Gastroesophageal sphincter (tissue), 4 donors: ENCODE measurements at regions not wholly inside any gene's neighbourhood (a gene's known extent, or its start where the extent isn't known, plus 50 kb on each side); places are given as distances from the start of the nearest gene placed in this dataset.

ENCODE experiments used
- ATAC-seq: fragments of 150-250 bp; one replicate; pipeline ENCODE4 v1.9.1; 2016; ENCODE audit warnings: mild to moderate bottlenecking, moderate library complexity
- H3K27ac ChIP-seq, 4 donors: fragments of 200-600 bp; sonication (generic) in 3 of 4; 1 replicate in 3 of 4; 2 replicates in 1 of 4; pipeline ENCODE4 v1.5.1; 2016 to 2019
- H3K27me3 ChIP-seq: fragments of 200-600 bp; sonication (generic); one replicate; pipeline ENCODE4 v1.5.1; 2019
- H3K36me3 ChIP-seq, 2 donors: fragments of 200-600 bp; sonication (generic); one replicate each; pipeline ENCODE4 v1.5.1; 2019; ENCODE audit warnings: control low read depth in 1 of 2
- H3K4me1 ChIP-seq, 3 donors: fragments of 200-600 bp; sonication (generic); 1 replicate in 2 of 3; 2 replicates in 1 of 3; pipeline ENCODE4 v1.5.1; 2016 to 2019; ENCODE audit warnings: control low read depth in 2 of 3
- H3K4me3 ChIP-seq, 2 donors: fragments of 200-600 bp; sonication (generic); one replicate each; pipeline ENCODE4 v1.5.1; 2019; ENCODE audit warnings: mild to moderate bottlenecking in 1 of 2, moderate library complexity in 1 of 2
- H3K9me3 ChIP-seq, 3 donors: fragments of 200-600 bp; sonication (generic); one replicate each; pipeline ENCODE4 v1.5.1; 2017 to 2019; ENCODE audit warnings: control low read depth in 2 of 3
- EP300 ChIP-seq: sonication (generic); formaldehyde crosslinking; IDR thresholded peaks from one replicate; pipeline ENCODE4 v1.6.1; 2017; ENCODE audit warnings: antibody characterized with exemption, mild to moderate bottlenecking
- POLR2A ChIP-seq, 2 donors: fragments of 450-650 bp; IDR thresholded peaks; one replicate each; pipeline ENCODE4 v1.6.1; 2017; ENCODE audit warnings: antibody characterized with exemption in 2 of 2, mild to moderate bottlenecking in 2 of 2, moderate library complexity in 1 of 2
- POLR2AphosphoS5 ChIP-seq: sonication (generic); formaldehyde crosslinking; IDR thresholded peaks from one replicate; pipeline ENCODE4 v1.6.1; 2017; ENCODE audit warnings: antibody characterized with exemption
- WGBS, 2 donors: methylation state at CpG; one replicate each; pipeline ENCODE4 v1.1.5; 2018; ENCODE audit warnings: low coverage in 1 of 2; 5-methylcytosine and 5-hydroxymethylcytosine counted together
- TF ChIP-seq, protein P1 (sequence below), 4 experiments: fragments of 200-600 bp in 2 of 4; fragments of 450-650 bp in 2 of 4; sonication (generic) in 1 of 4; IDR thresholded peaks; one replicate each; pipeline ENCODE4 v1.5.1; 2017 to 2019; ENCODE audit warnings: antibody characterized with exemption in 4 of 4, mild to moderate bottlenecking in 2 of 4, moderate library complexity in 2 of 4

DNA sequence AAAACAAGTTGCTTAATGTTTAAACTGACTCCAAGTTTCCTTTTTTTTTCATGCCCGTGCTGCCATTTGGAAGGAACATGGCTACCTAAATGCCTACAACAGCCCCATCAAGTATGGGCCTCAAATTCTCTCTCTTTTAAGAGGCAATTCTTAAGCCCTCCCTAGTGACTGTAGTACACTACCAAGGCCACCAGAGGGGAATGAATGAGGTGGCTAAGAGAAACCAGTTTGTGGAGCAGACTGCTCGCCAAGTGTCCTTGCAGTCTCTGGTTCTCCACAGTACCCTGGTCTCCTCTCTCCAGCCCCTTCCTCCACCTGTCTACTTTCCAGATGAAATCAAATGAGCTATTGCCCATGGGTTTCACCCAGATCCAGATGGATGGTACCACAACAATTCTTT is 1809.6 kb downstream of the BRINP3 start:
- H3K36me3 ChIP-seq, result no peaks in the 10 kb centered on the region
- no peaks in the 10 kb centered on the region for H3K9me3 ChIP-seq
- TF ChIP-seq POLR2A (IDR thresholded peaks at IDR 0.05) (no peak), POLR2AphosphoS5 (no peak), EP300 (no peak)
- TF ChIP-seq, protein P1, sequence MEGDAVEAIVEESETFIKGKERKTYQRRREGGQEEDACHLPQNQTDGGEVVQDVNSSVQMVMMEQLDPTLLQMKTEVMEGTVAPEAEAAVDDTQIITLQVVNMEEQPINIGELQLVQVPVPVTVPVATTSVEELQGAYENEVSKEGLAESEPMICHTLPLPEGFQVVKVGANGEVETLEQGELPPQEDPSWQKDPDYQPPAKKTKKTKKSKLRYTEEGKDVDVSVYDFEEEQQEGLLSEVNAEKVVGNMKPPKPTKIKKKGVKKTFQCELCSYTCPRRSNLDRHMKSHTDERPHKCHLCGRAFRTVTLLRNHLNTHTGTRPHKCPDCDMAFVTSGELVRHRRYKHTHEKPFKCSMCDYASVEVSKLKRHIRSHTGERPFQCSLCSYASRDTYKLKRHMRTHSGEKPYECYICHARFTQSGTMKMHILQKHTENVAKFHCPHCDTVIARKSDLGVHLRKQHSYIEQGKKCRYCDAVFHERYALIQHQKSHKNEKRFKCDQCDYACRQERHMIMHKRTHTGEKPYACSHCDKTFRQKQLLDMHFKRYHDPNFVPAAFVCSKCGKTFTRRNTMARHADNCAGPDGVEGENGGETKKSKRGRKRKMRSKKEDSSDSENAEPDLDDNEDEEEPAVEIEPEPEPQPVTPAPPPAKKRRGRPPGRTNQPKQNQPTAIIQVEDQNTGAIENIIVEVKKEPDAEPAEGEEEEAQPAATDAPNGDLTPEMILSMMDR (IDR thresholded peaks at IDR 0.05), result no peak
- 79 to 100% methylated on average over 1 to 2 of the region's 2 CpGs for WGBS, 2 donors
- no peak for ATAC-seq
- no peaks in the 10 kb centered on the region for H3K4me1 ChIP-seq
- H3K27me3 ChIP-seq, result no peaks in the 10 kb centered on the region
- H3K27ac ChIP-seq, result no peak overlapping the region
- no peak overlapping the region for H3K4me3 ChIP-seq

DNA sequence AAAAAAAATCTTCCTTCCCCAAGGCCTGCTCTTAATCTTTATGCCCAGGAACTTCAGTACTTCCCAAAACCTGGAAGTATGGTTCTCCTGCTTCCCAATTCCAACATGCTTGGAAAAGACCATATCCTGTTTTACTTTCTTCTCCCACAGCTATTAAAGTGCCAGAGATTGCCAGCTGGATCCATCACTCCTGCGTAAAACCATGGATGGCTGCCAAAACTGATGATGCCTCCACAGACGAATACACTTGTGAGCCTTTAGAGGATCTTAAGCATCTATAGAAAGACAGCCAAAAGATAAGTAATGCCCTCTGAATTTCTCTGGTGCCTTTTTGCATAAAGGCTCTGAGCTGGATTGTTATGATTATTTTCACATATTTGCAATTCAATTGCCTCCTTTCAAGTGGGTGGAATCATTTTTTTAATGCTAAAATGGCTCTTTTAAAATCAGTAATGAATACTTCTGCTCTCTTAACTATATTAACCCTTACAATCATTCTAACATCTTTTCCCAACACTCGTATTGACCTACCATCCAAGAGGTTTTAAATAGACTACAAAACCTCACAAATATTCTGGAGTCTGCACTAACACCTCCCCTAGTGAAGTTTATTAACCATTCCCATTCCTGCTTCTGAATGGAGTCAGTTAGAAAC is 1807.8 kb downstream of the BRINP3 start:
- ATAC-seq, result no peak
- whole genome bisulfite sequencing, 2 donors, result 26 to 49% methylated on average over 2 to 3 of the region's 3 CpGs
- Histone ChIP-seq H3K36me3 (no peaks in the 10 kb centered on the region), H3K9me3 (no peaks in the 10 kb centered on the region), H3K27ac (no peak overlapping the region), H3K4me3 (no peak overlapping the region), H3K27me3 (no peaks in the 10 kb centered on the region), H3K4me1 (no peaks in the 10 kb centered on the region)
- TF ChIP-seq POLR2A (IDR thresholded peaks at IDR 0.05) (no peak), POLR2AphosphoS5 (no peak), EP300 (no peak)
- TF ChIP-seq, protein P1 (IDR thresholded peaks at IDR 0.05), result no peak

DNA sequence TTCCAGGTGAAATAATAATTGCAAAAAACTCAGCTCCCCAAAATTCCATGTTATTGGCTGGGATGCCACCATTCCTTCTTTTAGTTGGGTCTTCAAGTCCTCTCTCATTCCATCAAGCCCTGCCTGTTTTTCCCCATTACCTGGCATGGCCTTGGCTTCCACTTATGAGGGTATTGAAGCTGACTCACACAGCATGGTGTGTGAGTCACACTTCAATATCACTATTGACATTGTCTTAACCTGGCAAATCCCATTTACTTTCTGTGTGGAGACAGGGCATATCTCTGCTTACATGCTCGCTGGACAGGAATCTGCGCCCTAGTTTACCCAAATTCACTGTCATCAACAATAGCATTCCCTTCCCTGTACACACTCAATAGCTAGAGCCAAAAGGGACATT is 1806.8 kb downstream of the BRINP3 start:
- no peak for ATAC-seq
- no peaks in the 10 kb centered on the region for H3K36me3 ChIP-seq
- no peak overlapping the region for H3K27ac ChIP-seq
- no peak for TF ChIP-seq POLR2A (IDR thresholded peaks at IDR 0.05)
- TF ChIP-seq POLR2AphosphoS5, result no peak
- TF ChIP-seq, protein P1 (IDR thresholded peaks at IDR 0.05), result no peak
- no peak for TF ChIP-seq EP300
- H3K4me1 ChIP-seq, result no peaks in the 10 kb centered on the region
- no peaks in the 10 kb centered on the region for H3K9me3 ChIP-seq
- 100% methylated on average over 1 to 2 of the region's 2 CpGs for WGBS, 2 donors
- no peaks in the 10 kb centered on the region for H3K27me3 ChIP-seq
- H3K4me3 ChIP-seq, result no peak overlapping the region

DNA sequence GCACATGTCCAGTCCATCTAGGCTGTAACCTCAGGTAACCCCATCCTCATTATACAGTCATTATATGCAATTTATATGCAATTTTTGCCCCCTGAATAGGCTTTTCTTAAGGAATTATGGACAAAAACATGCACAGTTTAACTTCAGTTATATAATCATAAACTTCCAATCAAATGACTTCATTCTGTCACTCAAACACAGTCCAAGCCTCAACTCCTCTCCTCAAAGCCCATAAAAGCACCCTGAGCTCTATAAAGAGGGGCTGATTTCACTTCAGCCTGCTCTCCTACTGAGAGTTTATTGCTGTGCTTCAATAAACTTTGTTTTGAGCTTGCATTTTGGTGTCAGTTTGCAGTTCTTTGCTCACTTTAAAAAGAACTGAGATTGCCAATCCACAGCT is 1805.5 kb downstream of the BRINP3 start:
- no peak for TF ChIP-seq POLR2A (IDR thresholded peaks at IDR 0.05)
- no peak for TF ChIP-seq EP300
- TF ChIP-seq POLR2AphosphoS5, result no peak
- TF ChIP-seq, protein P1 (IDR thresholded peaks at IDR 0.05), result no peak
- Histone ChIP-seq H3K4me3 (no peak overlapping the region), H3K36me3 (no peaks in the 10 kb centered on the region), H3K27ac (no peak overlapping the region), H3K9me3 (no peaks in the 10 kb centered on the region), H3K4me1 (no peaks in the 10 kb centered on the region), H3K27me3 (no peaks in the 10 kb centered on the region)
- no peak for ATAC-seq

DNA sequence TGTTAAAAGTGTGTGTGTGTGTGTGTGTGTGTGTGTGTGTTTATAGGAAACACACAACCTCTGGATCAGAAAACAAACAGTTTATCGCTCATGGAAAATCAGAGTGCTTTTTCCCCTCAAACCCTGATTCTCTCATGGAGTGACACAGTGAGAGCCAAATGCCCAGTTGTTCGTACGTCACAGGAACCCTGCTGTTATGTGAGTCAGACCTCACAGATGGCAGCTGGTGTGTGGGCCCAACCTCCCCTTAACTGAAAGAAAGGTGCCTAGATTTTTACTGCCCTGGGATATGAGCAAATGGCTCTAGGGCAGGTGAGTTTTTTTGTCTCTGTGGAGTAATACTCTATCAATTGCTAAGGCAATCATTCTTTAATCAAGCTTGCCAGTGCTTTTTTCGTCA is 1788.1 kb downstream of the BRINP3 start:
- H3K36me3 ChIP-seq, result no peaks in the 10 kb centered on the region
- H3K27ac ChIP-seq, result no peak overlapping the region
- 76 to 79% methylated on average over 3 to 4 of the region's 4 CpGs for WGBS, 2 donors
- no peaks in the 10 kb centered on the region for H3K27me3 ChIP-seq
- no peaks in the 10 kb centered on the region for H3K9me3 ChIP-seq
- no peak for ATAC-seq
- TF ChIP-seq POLR2AphosphoS5 (no peak), EP300 (no peak), POLR2A (IDR thresholded peaks at IDR 0.05) (no peak)
- TF ChIP-seq, protein P1 (IDR thresholded peaks at IDR 0.05), result no peak
- H3K4me3 ChIP-seq, result no peak overlapping the region
- no peaks in the 10 kb centered on the region for H3K4me1 ChIP-seq
